GM18951 (cell line): ENCODE measurements at regions not wholly inside any gene's neighbourhood (a gene's known extent, or its start where the extent isn't known, plus 50 kb on each side); places are given as distances from the start of the nearest gene placed in this dataset.

Experiments
- POLR2A ChIP-seq: IDR thresholded peaks from 4 replicates; pipeline ENCODE4 v1.6.1; 2011; ENCODE audit warnings: mild to moderate bottlenecking; ENCODE audit not compliant: insufficient read length, insufficient read depth; ENCODE audit errors: extremely low read depth
- in situ Hi-C: fragments of 300-500 bp; cut with MboI; formaldehyde crosslinking; loops from one replicate; pipeline ENCODE4 v1.12.0; 2022; ENCODE audit warnings: low sequenced_read_pairs, mixed read lengths, inconsistent platforms; ENCODE audit not compliant: unreplicated experiment

GRCh38 chr6:14430218-14430617, 312.6 kb downstream of the CD83 start:
- TF ChIP-seq POLR2A, result no peak
- in situ Hi-C loops, result no loop called here

GRCh38 chr6:14431385-14432330, 314.1 kb downstream of the CD83 start:
- in situ Hi-C loops, result no loop called here
- TF ChIP-seq POLR2A, result no peak

- in situ Hi-C loops, result no loop called here
- no peak for TF ChIP-seq POLR2A
These were observed 317.5 kb downstream of the CD83 start for GRCh38 chr6:14434916-14435690.

- in situ Hi-C loops, result no loop called here
- TF ChIP-seq POLR2A, result no peak
These were observed 319.1 kb downstream of the CD83 start for GRCh38 chr6:14436592-14437132.

- in situ Hi-C loops, result no loop called here
- no peak for TF ChIP-seq POLR2A
These were observed 321.8 kb downstream of the CD83 start for GRCh38 chr6:14439419-14439818.

GRCh38 chr6:14440215-14440910, 322.8 kb downstream of the CD83 start:
- TF ChIP-seq POLR2A, result no peak
- in situ Hi-C loops, result no loop called here

GRCh38 chr6:14440940-14441781, 323.6 kb downstream of the CD83 start:
- in situ Hi-C loops, result no loop called here
- no peak for TF ChIP-seq POLR2A

- no peak for TF ChIP-seq POLR2A
- in situ Hi-C loops, result no loop called here
These were observed 324.7 kb downstream of the CD83 start for GRCh38 chr6:14442242-14442641.

GRCh38 chr6:14443629-14444268, 326.2 kb downstream of the CD83 start:
- in situ Hi-C loops, result no loop called here
- TF ChIP-seq POLR2A, result no peak

GRCh38 chr6:14444295-14444972, 326.9 kb downstream of the CD83 start:
- no peak for TF ChIP-seq POLR2A
- in situ Hi-C loops, result no loop called here

GRCh38 chr6:14447240-14447639, 329.7 kb downstream of the CD83 start:
- in situ Hi-C loops, result no loop called here
- no peak for TF ChIP-seq POLR2A
